Suprapubic skin (tissue), 3 donors: ENCODE measurements at regions not wholly inside any gene's neighbourhood (a gene's known extent, or its start where the extent isn't known, plus 50 kb on each side); places are given as distances from the start of the nearest gene placed in this dataset.
"Not testable (repeated sequence)": the region's sequence is repeated elsewhere in the genome, so short reads cannot be mapped to it uniquely, and the experiment has no call there.

Experiments used
- EP300 ChIP-seq: sonication (generic); formaldehyde crosslinking; IDR thresholded peaks from one replicate; pipeline ENCODE4 v1.6.1; 2017; ENCODE audit warnings: antibody characterized with exemption
- TF ChIP-seq, protein P1 (sequence below), 2 donors: fragments of 200-600 bp in 1 of 2; fragments of 450-650 bp in 1 of 2; sonication (generic) in 1 of 2; IDR thresholded peaks; one replicate each; pipeline ENCODE4 v1.5.1; 2016 to 2019; ENCODE audit warnings: antibody characterized with exemption in 2 of 2, mild to moderate bottlenecking in 1 of 2, moderate library complexity in 1 of 2

DNA sequence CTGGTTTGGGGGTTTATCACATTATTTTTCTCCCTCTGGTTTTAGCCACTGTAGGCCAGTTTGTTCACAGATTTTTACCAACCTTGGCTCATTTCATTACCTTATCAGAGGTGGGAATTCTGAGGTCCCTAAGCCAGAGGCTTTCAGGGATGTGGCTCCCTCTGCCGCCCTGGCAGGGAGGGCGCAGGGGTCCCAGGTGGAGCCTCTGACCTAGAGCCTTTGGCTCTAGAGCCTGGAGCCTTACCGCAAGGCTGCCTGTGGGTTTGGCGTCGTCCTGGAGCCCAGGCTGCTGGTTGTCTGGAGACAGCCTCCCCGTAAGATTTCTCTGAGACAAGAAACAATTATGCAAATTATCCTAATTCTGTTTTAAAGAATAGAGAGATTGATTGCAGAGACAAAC, 188.0 kb downstream of the LMLN start:
- TF ChIP-seq, protein P1, sequence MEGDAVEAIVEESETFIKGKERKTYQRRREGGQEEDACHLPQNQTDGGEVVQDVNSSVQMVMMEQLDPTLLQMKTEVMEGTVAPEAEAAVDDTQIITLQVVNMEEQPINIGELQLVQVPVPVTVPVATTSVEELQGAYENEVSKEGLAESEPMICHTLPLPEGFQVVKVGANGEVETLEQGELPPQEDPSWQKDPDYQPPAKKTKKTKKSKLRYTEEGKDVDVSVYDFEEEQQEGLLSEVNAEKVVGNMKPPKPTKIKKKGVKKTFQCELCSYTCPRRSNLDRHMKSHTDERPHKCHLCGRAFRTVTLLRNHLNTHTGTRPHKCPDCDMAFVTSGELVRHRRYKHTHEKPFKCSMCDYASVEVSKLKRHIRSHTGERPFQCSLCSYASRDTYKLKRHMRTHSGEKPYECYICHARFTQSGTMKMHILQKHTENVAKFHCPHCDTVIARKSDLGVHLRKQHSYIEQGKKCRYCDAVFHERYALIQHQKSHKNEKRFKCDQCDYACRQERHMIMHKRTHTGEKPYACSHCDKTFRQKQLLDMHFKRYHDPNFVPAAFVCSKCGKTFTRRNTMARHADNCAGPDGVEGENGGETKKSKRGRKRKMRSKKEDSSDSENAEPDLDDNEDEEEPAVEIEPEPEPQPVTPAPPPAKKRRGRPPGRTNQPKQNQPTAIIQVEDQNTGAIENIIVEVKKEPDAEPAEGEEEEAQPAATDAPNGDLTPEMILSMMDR (IDR thresholded peaks at IDR 0.05) = not testable (repeated sequence)
- not testable (repeated sequence) for TF ChIP-seq EP300
